ENCODE measurements at regions not wholly inside any gene's neighbourhood (a gene's known extent, or its start where the extent isn't known, plus 50 kb on each side); places are given as distances from the start of the nearest gene placed in this dataset.
"Not testable (repeated sequence)": the region's sequence is repeated elsewhere in the genome, so short reads cannot be mapped to it uniquely, and the experiment has no call there.

GRCh38 chr3:88469216-88469615 lies 319.5 kb downstream of the C3orf38 start:
- no peaks in the 10 kb centered on the region for H3K9me3 Mint-ChIP-seq
- no peak overlapping the region for H3K4me3 Mint-ChIP-seq
- H3K36me3 Mint-ChIP-seq (ENCODE audit: low read depth) = no peaks in the 10 kb centered on the region
- H3K4me1 Mint-ChIP-seq = no peaks in the 10 kb centered on the region
- no peak overlapping the region for H3K27ac Mint-ChIP-seq
- H3K27me3 Mint-ChIP-seq (ENCODE audit: low read depth) = no peaks in the 10 kb centered on the region
- TF ChIP-seq, protein P1, sequence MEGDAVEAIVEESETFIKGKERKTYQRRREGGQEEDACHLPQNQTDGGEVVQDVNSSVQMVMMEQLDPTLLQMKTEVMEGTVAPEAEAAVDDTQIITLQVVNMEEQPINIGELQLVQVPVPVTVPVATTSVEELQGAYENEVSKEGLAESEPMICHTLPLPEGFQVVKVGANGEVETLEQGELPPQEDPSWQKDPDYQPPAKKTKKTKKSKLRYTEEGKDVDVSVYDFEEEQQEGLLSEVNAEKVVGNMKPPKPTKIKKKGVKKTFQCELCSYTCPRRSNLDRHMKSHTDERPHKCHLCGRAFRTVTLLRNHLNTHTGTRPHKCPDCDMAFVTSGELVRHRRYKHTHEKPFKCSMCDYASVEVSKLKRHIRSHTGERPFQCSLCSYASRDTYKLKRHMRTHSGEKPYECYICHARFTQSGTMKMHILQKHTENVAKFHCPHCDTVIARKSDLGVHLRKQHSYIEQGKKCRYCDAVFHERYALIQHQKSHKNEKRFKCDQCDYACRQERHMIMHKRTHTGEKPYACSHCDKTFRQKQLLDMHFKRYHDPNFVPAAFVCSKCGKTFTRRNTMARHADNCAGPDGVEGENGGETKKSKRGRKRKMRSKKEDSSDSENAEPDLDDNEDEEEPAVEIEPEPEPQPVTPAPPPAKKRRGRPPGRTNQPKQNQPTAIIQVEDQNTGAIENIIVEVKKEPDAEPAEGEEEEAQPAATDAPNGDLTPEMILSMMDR (IDR thresholded peaks at IDR 0.05; ENCODE audit: unreplicated experiment in 3 of 3) = no peak

- Mint-ChIP-seq H3K27me3 (ENCODE audit: low read depth) (no peaks in the 10 kb centered on the region), H3K4me1 (no peaks in the 10 kb centered on the region), H3K36me3 (ENCODE audit: low read depth) (no peaks in the 10 kb centered on the region), H3K9me3 (no peaks in the 10 kb centered on the region), H3K27ac (no peak overlapping the region), H3K4me3 (no peak overlapping the region)
- TF ChIP-seq, protein P1 (IDR thresholded peaks at IDR 0.05; ENCODE audit: unreplicated experiment in 3 of 3) = no peak
Observed at GRCh38 chr3:88478460-88478859, 328.7 kb downstream of the C3orf38 start.

GRCh38 chr3:88480822-88481221 lies 331.1 kb downstream of the C3orf38 start:
- TF ChIP-seq, protein P1 (IDR thresholded peaks at IDR 0.05; ENCODE audit: unreplicated experiment in 3 of 3) = no peak
- Mint-ChIP-seq H3K27me3 (ENCODE audit: low read depth) (no peaks in the 10 kb centered on the region), H3K36me3 (ENCODE audit: low read depth) (no peaks in the 10 kb centered on the region), H3K27ac (no peak overlapping the region), H3K9me3 (no peaks in the 10 kb centered on the region), H3K4me1 (no peaks in the 10 kb centered on the region), H3K4me3 (no peak overlapping the region)

DNA sequence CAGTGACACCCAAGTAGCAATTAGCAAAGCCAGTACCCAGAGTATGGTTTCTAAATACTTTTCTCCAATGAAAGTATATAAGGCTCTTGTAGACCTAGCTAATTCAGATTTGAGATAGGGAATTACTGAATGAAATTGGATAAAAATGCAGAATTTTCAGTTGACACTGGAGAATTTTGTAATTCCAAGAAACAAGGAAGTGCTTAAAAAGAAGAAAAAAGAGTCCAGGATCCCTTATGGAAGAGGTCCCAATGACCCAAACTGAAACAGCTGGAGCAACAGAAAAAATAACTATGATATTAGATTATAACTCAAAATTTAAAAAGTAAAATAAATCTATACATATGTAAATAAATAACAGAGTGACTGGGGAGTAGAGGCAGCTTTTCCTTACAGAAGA lies 335.2 kb downstream of the C3orf38 start:
- no peaks in the 10 kb centered on the region for H3K9me3 Mint-ChIP-seq
- TF ChIP-seq, protein P1 (IDR thresholded peaks at IDR 0.05; ENCODE audit: unreplicated experiment in 3 of 3) = no peak
- no peaks in the 10 kb centered on the region for H3K4me1 Mint-ChIP-seq
- no peaks in the 10 kb centered on the region for H3K27me3 Mint-ChIP-seq (ENCODE audit: low read depth)
- H3K36me3 Mint-ChIP-seq (ENCODE audit: low read depth) = no peaks in the 10 kb centered on the region
- H3K27ac Mint-ChIP-seq = no peak overlapping the region
- H3K4me3 Mint-ChIP-seq = no peak overlapping the region

GRCh38 chr3:88508818-88509217 lies 359.1 kb downstream of the C3orf38 start:
- H3K27ac Mint-ChIP-seq; H3K27me3 Mint-ChIP-seq (ENCODE audit: low read depth); H3K4me3 Mint-ChIP-seq; H3K36me3 Mint-ChIP-seq (ENCODE audit: low read depth); H3K4me1 Mint-ChIP-seq: not testable (repeated sequence)
- peaks cover 12% of the 10 kb centered on the region for H3K9me3 Mint-ChIP-seq

DNA sequence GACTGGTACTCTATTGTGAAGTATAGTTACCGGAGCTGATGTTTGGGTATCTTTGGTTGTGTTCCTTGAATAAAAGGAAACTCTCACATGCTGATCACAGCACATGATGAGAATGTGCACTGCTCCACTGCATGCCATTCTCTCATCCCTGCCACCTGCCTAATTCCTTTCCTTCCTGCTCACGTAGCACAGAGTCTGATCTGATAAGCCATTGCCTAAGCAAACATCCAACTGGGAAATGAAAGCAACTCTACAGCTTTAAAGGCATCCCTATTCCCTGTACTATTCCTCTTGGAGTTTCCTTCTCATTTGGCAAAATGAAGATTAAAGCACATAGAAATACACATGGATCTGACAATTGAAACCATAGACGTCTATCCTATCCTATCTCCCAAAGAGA lies 359.8 kb downstream of the C3orf38 start:
- H3K36me3 Mint-ChIP-seq (ENCODE audit: low read depth) = no peaks in the 10 kb centered on the region
- H3K27ac Mint-ChIP-seq = no peak overlapping the region

More for the DNA sequence above, 359.8 kb downstream of the C3orf38 start:
- Mint-ChIP-seq H3K4me3 (no peak overlapping the region), H3K9me3 (peaks cover 12% of the 10 kb centered on the region), H3K4me1 (no peaks in the 10 kb centered on the region), H3K27me3 (ENCODE audit: low read depth) (no peaks in the 10 kb centered on the region)
- TF ChIP-seq, protein P1 (IDR thresholded peaks at IDR 0.05; ENCODE audit: unreplicated experiment in 3 of 3) = no peak
